ENCODE measurements at regions not wholly inside any gene's neighbourhood (a gene's known extent, or its start where the extent isn't known, plus 50 kb on each side); places are given as distances from the start of the nearest gene placed in this dataset.
A peak's percentile ranks its signal among the peaks of the same experiment; 100 is the strongest.

DNA sequence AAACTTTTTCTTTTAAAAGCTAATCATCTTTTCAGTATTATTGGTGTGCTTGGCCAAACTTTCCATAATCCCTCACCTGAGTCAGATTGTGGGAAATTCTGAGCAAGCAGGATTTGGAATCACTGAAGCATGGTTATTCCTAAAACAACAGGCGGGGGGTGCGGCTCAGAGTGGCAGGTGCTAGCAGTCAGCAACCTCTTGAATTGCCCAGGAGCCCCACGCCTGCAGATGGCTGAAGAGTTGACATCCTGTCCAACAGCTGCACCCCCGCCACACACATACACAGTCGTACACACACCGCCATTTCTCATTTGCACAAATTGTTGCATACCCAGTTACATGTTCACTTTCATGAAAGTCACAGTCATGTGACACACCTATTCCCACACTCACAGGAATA lies 96.6 kb downstream of the LHX2 start:
- no peak for DNase-seq (ENCODE audit: low spot score)
- Histone ChIP-seq H3K4me1 (ENCODE audit: control insufficient read depth in 1 of 2, low read depth in 2 of 2) (no peaks in the 10 kb centered on the region), H3K36me3 (no peaks in the 10 kb centered on the region), H3K9me3 (no peaks in the 10 kb centered on the region), H3K27ac (no peak overlapping the region), H3K27me3 (replicated peaks; ENCODE audit: insufficient read depth) (no peaks in the 10 kb centered on the region), H3K4me3 (no peak overlapping the region)
- no peak for TF ChIP-seq CTCF (IDR thresholded peaks at IDR 0.05)
- ATAC-seq (ENCODE audit: insufficient number of reproducible peaks, low FRiP score, low read depth), result no peak

- Histone ChIP-seq H3K9me3 (no peaks in the 10 kb centered on the region), H3K27me3 (replicated peaks; ENCODE audit: insufficient read depth) (no peaks in the 10 kb centered on the region), H3K4me3 (no peak overlapping the region), H3K36me3 (no peaks in the 10 kb centered on the region), H3K4me1 (ENCODE audit: control insufficient read depth in 1 of 2, low read depth in 2 of 2) (no peaks in the 10 kb centered on the region), H3K27ac (no peak overlapping the region)
- ATAC-seq (ENCODE audit: insufficient number of reproducible peaks, low FRiP score, low read depth), result no peak
- peak; percentile 15 for DNase-seq (ENCODE audit: low spot score)
- no peak for TF ChIP-seq CTCF (IDR thresholded peaks at IDR 0.05)
Observed at GRCh38 chr9:124110307-124110915, 98.8 kb downstream of the LHX2 start.

GRCh38 chr9:124116683-124117363 lies 105.3 kb downstream of the LHX2 start:
- Histone ChIP-seq H3K27ac (no peak overlapping the region), H3K9me3 (peaks cover 5% of the 10 kb centered on the region), H3K36me3 (no peaks in the 10 kb centered on the region), H3K4me3 (no peak overlapping the region), H3K27me3 (replicated peaks; ENCODE audit: insufficient read depth) (no peaks in the 10 kb centered on the region), H3K4me1 (ENCODE audit: control insufficient read depth in 1 of 2, low read depth in 2 of 2) (no peaks in the 10 kb centered on the region)
- TF ChIP-seq CTCF (IDR thresholded peaks at IDR 0.05), result no peak
- no peak for DNase-seq (ENCODE audit: low spot score)
- no peak for ATAC-seq (ENCODE audit: insufficient number of reproducible peaks, low FRiP score, low read depth)

DNA sequence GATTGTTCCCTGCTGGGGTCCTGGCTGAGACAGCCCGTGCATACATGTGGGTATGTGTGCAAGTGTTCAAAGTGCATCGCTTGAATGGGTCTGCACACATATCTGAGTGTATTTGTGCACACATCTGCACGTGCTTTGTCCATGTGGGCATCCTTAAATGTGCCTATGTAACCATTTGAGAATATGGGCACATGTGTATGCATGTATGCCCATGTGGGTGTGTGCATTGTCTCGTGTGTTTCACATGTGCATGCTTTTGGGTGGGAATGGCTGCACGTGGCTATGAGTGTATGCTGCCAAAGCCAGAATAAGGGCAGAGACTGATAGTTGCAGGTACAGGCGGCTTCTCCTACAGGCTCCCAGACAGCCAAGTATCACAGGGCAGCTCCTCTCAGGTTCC lies 107.3 kb downstream of the LHX2 start:
- no peak for DNase-seq (ENCODE audit: low spot score)
- H3K9me3 ChIP-seq, result peaks cover 5% of the 10 kb centered on the region
- no peak for ATAC-seq (ENCODE audit: insufficient number of reproducible peaks, low FRiP score, low read depth)
- H3K36me3 ChIP-seq, result no peaks in the 10 kb centered on the region
- no peaks in the 10 kb centered on the region for H3K27me3 ChIP-seq (replicated peaks; ENCODE audit: insufficient read depth)
- no peak for TF ChIP-seq CTCF (IDR thresholded peaks at IDR 0.05)
- no peak overlapping the region for H3K27ac ChIP-seq
- no peaks in the 10 kb centered on the region for H3K4me1 ChIP-seq (ENCODE audit: control insufficient read depth in 1 of 2, low read depth in 2 of 2)
- no peak overlapping the region for H3K4me3 ChIP-seq

DNA sequence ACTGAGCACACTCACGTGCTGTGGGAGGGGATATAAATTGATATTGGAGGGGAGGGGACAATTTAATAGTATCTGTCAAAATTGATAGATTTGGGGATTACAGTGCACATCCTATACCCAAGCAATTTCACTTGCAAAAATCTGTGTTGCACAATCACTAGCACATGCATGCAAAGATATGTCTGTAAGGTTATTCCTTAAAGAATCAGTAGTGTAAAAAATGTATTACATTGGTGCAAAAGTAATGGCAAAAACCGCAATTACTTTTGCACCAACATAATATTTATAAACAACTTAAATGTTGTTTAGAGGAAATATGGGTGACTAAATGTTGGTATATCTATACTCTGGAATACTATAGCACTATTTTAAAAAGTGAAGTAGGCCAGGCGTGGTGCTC lies 108.7 kb downstream of the LHX2 start:
- Histone ChIP-seq H3K36me3 (no peaks in the 10 kb centered on the region), H3K27ac (no peak overlapping the region), H3K4me1 (ENCODE audit: control insufficient read depth in 1 of 2, low read depth in 2 of 2) (no peaks in the 10 kb centered on the region), H3K27me3 (replicated peaks; ENCODE audit: insufficient read depth) (no peaks in the 10 kb centered on the region), H3K9me3 (peaks cover 5% of the 10 kb centered on the region), H3K4me3 (no peak overlapping the region)
- no peak for ATAC-seq (ENCODE audit: insufficient number of reproducible peaks, low FRiP score, low read depth)
- no peak for DNase-seq (ENCODE audit: low spot score)
- no peak for TF ChIP-seq CTCF (IDR thresholded peaks at IDR 0.05)
